BE2C (cell line): ENCODE measurements at regions not wholly inside any gene's neighbourhood (a gene's known extent, or its start where the extent isn't known, plus 50 kb on each side); places are given as distances from the start of the nearest gene placed in this dataset.

Source experiments
- DNase-seq: peaks from one replicate; pipeline ENCODE4 v3.0.0-alpha.2; 2020
- H3K27me3 ChIP-seq: fragments of 250-450 bp; sonication (Bioruptor Pico); 2 replicates; pipeline ENCODE4 v1.5.1; 2020; ENCODE audit warnings: mild to moderate bottlenecking
- H3K36me3 ChIP-seq: fragments of 250-450 bp; sonication (Bioruptor Pico); 2 replicates; pipeline ENCODE4 v1.5.1; 2020; ENCODE audit warnings: mild to moderate bottlenecking
- H3K4me1 ChIP-seq: fragments of 250-450 bp; sonication (Bioruptor Pico); 2 replicates; pipeline ENCODE4 v1.5.1; 2020
- H3K4me3 ChIP-seq: 2 replicates; pipeline ENCODE4 v1.5.1; 2011; ENCODE audit warnings: low read depth, low read length
- H3K9me3 ChIP-seq: fragments of 250-450 bp; sonication (Bioruptor Pico); 2 replicates; pipeline ENCODE4 v1.5.1; 2020
- CTCF ChIP-seq: IDR thresholded peaks from 2 replicates; pipeline ENCODE4 v1.5.1; 2012; ENCODE audit warnings: mild to moderate bottlenecking, low read depth, low read length

GRCh38 chr13:34076943-34077703 is 259.2 kb downstream of the RFC3 start:
- Histone ChIP-seq H3K4me1 (no peaks in the 10 kb centered on the region), H3K4me3 (peak overlapping the region; percentile 3; the same call in 1 of the 2 replicates), H3K36me3 (no peaks in the 10 kb centered on the region), H3K27me3 (no peaks in the 10 kb centered on the region), H3K9me3 (no peaks in the 10 kb centered on the region)
- no peak for DNase-seq
- peak; percentile 67 for TF ChIP-seq CTCF

- TF ChIP-seq CTCF, result no peak
- no peaks in the 10 kb centered on the region for H3K27me3 ChIP-seq
- no peak overlapping the region for H3K4me3 ChIP-seq
- H3K4me1 ChIP-seq, result no peaks in the 10 kb centered on the region
- no peaks in the 10 kb centered on the region for H3K36me3 ChIP-seq
- DNase-seq, result no peak
- no peaks in the 10 kb centered on the region for H3K9me3 ChIP-seq
Measured at GRCh38 chr13:34078334-34078999, 260.5 kb downstream of the RFC3 start.

- DNase-seq, result no peak
- Histone ChIP-seq H3K4me3 (no peak overlapping the region), H3K9me3 (no peaks in the 10 kb centered on the region), H3K27me3 (no peaks in the 10 kb centered on the region), H3K4me1 (no peaks in the 10 kb centered on the region), H3K36me3 (no peaks in the 10 kb centered on the region)
- TF ChIP-seq CTCF, result no peak
Measured at GRCh38 chr13:34085204-34085603, 267.3 kb downstream of the RFC3 start.

- H3K36me3 ChIP-seq, result no peaks in the 10 kb centered on the region
- H3K27me3 ChIP-seq, result no peaks in the 10 kb centered on the region
- no peak overlapping the region for H3K4me3 ChIP-seq
- H3K9me3 ChIP-seq, result no peaks in the 10 kb centered on the region
- H3K4me1 ChIP-seq, result no peaks in the 10 kb centered on the region
- no peak for DNase-seq
- TF ChIP-seq CTCF, result no peak
Measured at GRCh38 chr13:34086281-34086680, 268.3 kb downstream of the RFC3 start.

- Histone ChIP-seq H3K4me3 (no peak overlapping the region), H3K36me3 (no peaks in the 10 kb centered on the region), H3K4me1 (no peaks in the 10 kb centered on the region), H3K27me3 (no peaks in the 10 kb centered on the region), H3K9me3 (no peaks in the 10 kb centered on the region)
- DNase-seq, result no peak
- TF ChIP-seq CTCF, result no peak
Measured at GRCh38 chr13:34087791-34088190, 269.8 kb downstream of the RFC3 start.

GRCh38 chr13:34103854-34104253 is 285.9 kb downstream of the RFC3 start:
- TF ChIP-seq CTCF, result no peak
- no peaks in the 10 kb centered on the region for H3K9me3 ChIP-seq

More at GRCh38 chr13:34103854-34104253, 285.9 kb downstream of the RFC3 start:
- H3K36me3 ChIP-seq, result no peaks in the 10 kb centered on the region
- no peak for DNase-seq
- no peaks in the 10 kb centered on the region for H3K4me1 ChIP-seq
- no peaks in the 10 kb centered on the region for H3K27me3 ChIP-seq
- H3K4me3 ChIP-seq, result no peak overlapping the region
